GM18517 (cell line): ENCODE measurements at regions not wholly inside any gene's neighbourhood (a gene's known extent, or its start where the extent isn't known, plus 50 kb on each side); places are given as distances from the start of the nearest gene placed in this dataset.
"Not testable (repeated sequence)": the region's sequence is repeated elsewhere in the genome, so short reads cannot be mapped to it uniquely, and the experiment has no call there.

Source experiments
- ATAC-seq: cut with Tn5 transposase; IDR thresholded peaks from one replicate; pipeline ENCODE4 v1.9.1; 2021; ENCODE audit warnings: mild to moderate bottlenecking, moderate library complexity; ENCODE audit not compliant: unreplicated experiment

- not testable (repeated sequence) for ATAC-seq
Observed at GRCh38 chr4:142897518-142897917, 51.4 kb upstream of the INPP4B start.

GRCh38 chr4:142900622-142901021 lies 54.5 kb upstream of the INPP4B start:
- ATAC-seq: no peak

GRCh38 chr4:142901166-142901662 lies 55.1 kb upstream of the INPP4B start:
- ATAC-seq: no peak

GRCh38 chr4:142903617-142904016 lies 57.5 kb upstream of the INPP4B start:
- ATAC-seq: not testable (repeated sequence)

GRCh38 chr4:142909908-142910307 lies 63.8 kb upstream of the INPP4B start:
- no peak for ATAC-seq

GRCh38 chr4:142913034-142913433 lies 66.9 kb upstream of the INPP4B start:
- no peak for ATAC-seq

- ATAC-seq: no peak
Observed at GRCh38 chr4:142913461-142914030, 67.4 kb upstream of the INPP4B start.

- no peak for ATAC-seq
Observed at GRCh38 chr4:142917678-142918077, 71.6 kb upstream of the INPP4B start.

GRCh38 chr4:142922720-142923119 lies 76.6 kb upstream of the INPP4B start:
- ATAC-seq: no peak

- ATAC-seq: no peak
Observed at GRCh38 chr4:142923619-142924018, 77.5 kb upstream of the INPP4B start.

GRCh38 chr4:142925161-142925560 lies 79.1 kb upstream of the INPP4B start:
- no peak for ATAC-seq

- no peak for ATAC-seq
Observed at GRCh38 chr4:142927721-142928120, 81.6 kb upstream of the INPP4B start.

GRCh38 chr4:142929526-142929925 lies 83.4 kb upstream of the INPP4B start:
- ATAC-seq: no peak

GRCh38 chr4:142933207-142933606 lies 87.1 kb upstream of the INPP4B start:
- ATAC-seq: no peak

GRCh38 chr4:142940425-142941330 lies 94.6 kb upstream of the INPP4B start:
- ATAC-seq: no peak

GRCh38 chr4:142944565-142944964 lies 98.5 kb upstream of the INPP4B start:
- ATAC-seq: no peak

GRCh38 chr4:142952821-142953580 lies 106.9 kb upstream of the INPP4B start:
- no peak for ATAC-seq

GRCh38 chr4:142954415-142954814 lies 108.3 kb upstream of the INPP4B start:
- no peak for ATAC-seq

GRCh38 chr4:142955501-142955900 lies 109.4 kb upstream of the INPP4B start:
- ATAC-seq: no peak

GRCh38 chr4:142959173-142959572 lies 113.1 kb upstream of the INPP4B start:
- ATAC-seq: no peak

- ATAC-seq: no peak
Observed at GRCh38 chr4:142960126-142960525, 114.0 kb upstream of the INPP4B start.
